Ovary (tissue), 7 donors: ENCODE measurements at regions not wholly inside any gene's neighbourhood (a gene's known extent, or its start where the extent isn't known, plus 50 kb on each side); places are given as distances from the start of the nearest gene placed in this dataset. TPM values are rescaled to one million over a fixed set of nuclear protein-coding genes. Genes with fewer than 3 reads are reported as not detected.

Experiments
- DNase-seq, 5 donors: peaks; one replicate each; pipeline ENCODE4 v3.0.0-alpha.2; 2019 to 2020
- H3K27ac ChIP-seq, 2 donors: fragments of 200-600 bp; one replicate each; pipeline versions ENCODE4 v1.5.1 to v1.8.0; 2019 to 2022
- H3K27me3 ChIP-seq: fragments of 200-600 bp; one replicate; pipeline ENCODE4 v1.8.0; 2022
- H3K36me3 ChIP-seq: fragments of 200-600 bp; sonication (generic); one replicate; pipeline ENCODE4 v1.5.1; 2019
- H3K4me1 ChIP-seq: one replicate; pipeline ENCODE4 v1.8.1; 2013; ENCODE audit warnings: mild to moderate bottlenecking, moderate library complexity; ENCODE audit not compliant: insufficient read depth
- H3K4me3 ChIP-seq: fragments of 200-600 bp; sonication (generic); one replicate; pipeline ENCODE4 v1.5.1; 2017
- H3K9me3 ChIP-seq, 2 donors: fragments of 200-600 bp in 1 of 2; sonication (generic) in 1 of 2; one replicate each; pipeline versions ENCODE4 v1.5.1 to v1.8.1; 2013 to 2019; ENCODE audit warnings: mild to moderate bottlenecking in 1 of 2, moderate library complexity in 1 of 2
- EP300 ChIP-seq: sonication (generic); formaldehyde crosslinking; IDR thresholded peaks from one replicate; pipeline ENCODE4 v1.6.1; 2017; ENCODE audit warnings: antibody characterized with exemption
- POLR2A ChIP-seq: fragments of 450-650 bp; IDR thresholded peaks from one replicate; pipeline ENCODE4 v1.6.1; 2017; ENCODE audit warnings: antibody characterized with exemption, mild to moderate bottlenecking, moderate library complexity
- WGBS, 3 donors: extraction: QIAGEN DNeasy Blood & Tissue Kit in 1 of 3; methylation state at CpG; one replicate each; pipeline versions ENCODE4 v1.1.5 to v1.1.7; 2013 to 2017; 5-methylcytosine and 5-hydroxymethylcytosine counted together
- intact Hi-C, 4 donors: fragments of 100-400 bp; cut with DNase I; formaldehyde crosslinking; loops; one replicate each; pipeline versions ENCODE4 v1.11.0 to v1.15.1; 2022 to 2023
- small RNA-seq: library from RNA; depleted of rRNA; stranded (forward); fragments of <200 nt; gene quantifications from one replicate; pipeline ENCODE3, GENCODE V24; 2016
- TF ChIP-seq, protein P1 (sequence below), 3 donors: fragments of 450-650 bp in 2 of 3; fragments of 200-600 bp in 1 of 3; IDR thresholded peaks; one replicate each; pipeline versions ENCODE4 v1.5.1 to v1.8.0; 2016 to 2022; ENCODE audit warnings: antibody characterized with exemption in 3 of 3, mild to moderate bottlenecking in 1 of 3
- donor health status: DM: no; HTN: no; CAD: no; lungs with moderate emphysema.
- donor health status: DM: no; HTN: no; CAD: no.
- donor health status: Bipolar disorder and iron deficiency.
- donor health status: DM: no; HTN: no; CAD: no.
- donor health status: DM: yes; HTN: yes; CAD: no.

DNA sequence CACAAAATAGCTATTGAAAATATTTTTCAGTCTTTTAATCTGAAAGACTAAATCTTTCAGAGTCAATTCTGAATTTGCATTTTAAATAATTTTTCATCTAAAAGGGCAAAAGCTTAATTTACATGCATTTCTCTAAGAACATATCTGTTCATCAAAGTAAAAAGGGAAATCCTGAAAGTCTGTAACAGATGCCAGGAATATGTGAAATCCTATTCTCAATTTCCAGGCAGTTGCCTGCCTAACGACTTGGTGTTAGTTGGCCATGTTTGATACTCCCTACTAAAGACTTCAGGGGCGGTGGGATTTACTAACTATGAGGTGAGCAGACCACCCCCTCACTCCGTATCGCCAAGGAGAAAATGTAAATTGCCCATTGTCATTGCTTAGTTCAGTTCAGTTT, 136.8 kb downstream of the KIT start:
- Histone ChIP-seq H3K4me3 (no peak overlapping the region), H3K4me1 (no peaks in the 10 kb centered on the region), H3K36me3 (no peaks in the 10 kb centered on the region), H3K27ac (no peak overlapping the region), H3K27me3 (no peaks in the 10 kb centered on the region), H3K9me3 (no peaks in the 10 kb centered on the region)
- DNase-seq, result no peak
- TF ChIP-seq POLR2A (no peak), EP300 (no peak)
- TF ChIP-seq, protein P1, sequence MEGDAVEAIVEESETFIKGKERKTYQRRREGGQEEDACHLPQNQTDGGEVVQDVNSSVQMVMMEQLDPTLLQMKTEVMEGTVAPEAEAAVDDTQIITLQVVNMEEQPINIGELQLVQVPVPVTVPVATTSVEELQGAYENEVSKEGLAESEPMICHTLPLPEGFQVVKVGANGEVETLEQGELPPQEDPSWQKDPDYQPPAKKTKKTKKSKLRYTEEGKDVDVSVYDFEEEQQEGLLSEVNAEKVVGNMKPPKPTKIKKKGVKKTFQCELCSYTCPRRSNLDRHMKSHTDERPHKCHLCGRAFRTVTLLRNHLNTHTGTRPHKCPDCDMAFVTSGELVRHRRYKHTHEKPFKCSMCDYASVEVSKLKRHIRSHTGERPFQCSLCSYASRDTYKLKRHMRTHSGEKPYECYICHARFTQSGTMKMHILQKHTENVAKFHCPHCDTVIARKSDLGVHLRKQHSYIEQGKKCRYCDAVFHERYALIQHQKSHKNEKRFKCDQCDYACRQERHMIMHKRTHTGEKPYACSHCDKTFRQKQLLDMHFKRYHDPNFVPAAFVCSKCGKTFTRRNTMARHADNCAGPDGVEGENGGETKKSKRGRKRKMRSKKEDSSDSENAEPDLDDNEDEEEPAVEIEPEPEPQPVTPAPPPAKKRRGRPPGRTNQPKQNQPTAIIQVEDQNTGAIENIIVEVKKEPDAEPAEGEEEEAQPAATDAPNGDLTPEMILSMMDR (IDR thresholded peaks at IDR 0.05), result no peak
- whole genome bisulfite sequencing, 3 donors, result 71 to 85% (median 82%) methylated on average over 4 of the region's 4 CpGs
- intact Hi-C loops, result no loop called here

DNA sequence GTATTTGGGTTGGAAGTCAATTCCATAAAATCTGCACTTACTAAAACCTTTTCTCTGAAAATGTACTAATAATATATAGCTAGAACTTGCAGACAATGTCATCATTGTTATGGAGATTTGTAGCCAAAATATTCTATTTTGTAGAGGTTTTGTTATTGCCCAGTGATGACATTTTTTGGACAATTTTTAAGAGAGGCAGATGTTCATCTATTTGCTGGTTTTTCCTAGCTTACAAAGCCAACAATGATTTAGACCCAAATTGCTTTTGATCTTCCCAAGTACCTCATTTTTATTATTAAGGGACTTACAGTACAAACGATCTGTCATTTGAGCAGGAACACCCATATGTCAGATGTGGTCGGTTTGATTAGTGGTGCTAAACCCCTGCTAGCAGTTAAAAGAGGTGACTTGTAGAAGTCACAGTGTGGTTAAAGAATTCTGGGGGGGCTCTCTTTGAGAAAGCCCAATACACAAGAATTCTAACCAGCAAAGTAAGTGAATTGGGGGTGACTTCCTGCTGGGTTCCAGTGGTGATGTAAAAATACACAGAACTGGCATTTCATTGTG, 136.2 kb downstream of the KIT start:
- Histone ChIP-seq H3K9me3 (no peaks in the 10 kb centered on the region), H3K36me3 (no peaks in the 10 kb centered on the region), H3K27me3 (no peaks in the 10 kb centered on the region), H3K4me1 (no peaks in the 10 kb centered on the region), H3K4me3 (no peak overlapping the region), H3K27ac (no peak overlapping the region)
- intact Hi-C loops, result no loop called here
- TF ChIP-seq EP300, result no peak
- TF ChIP-seq POLR2A, result no peak
- TF ChIP-seq, protein P1 (IDR thresholded peaks at IDR 0.05), result no peak
- no peak for DNase-seq
- WGBS, 3 donors, result 49 to 56% (median 52%) methylated on average over 2 of the region's 2 CpGs

Small RNA genes in the stretch of these regions (small RNA-seq; reads per million reads assigned to genes)
- gene RPL38P3, result not detected
